ENCODE measurements at regions not wholly inside any gene's neighbourhood (a gene's known extent, or its start where the extent isn't known, plus 50 kb on each side); places are given as distances from the start of the nearest gene placed in this dataset.
A peak's percentile ranks its signal among the peaks of the same experiment; 100 is the strongest.

- peak; percentile 9 for DNase-seq (ENCODE audit: low spot score)
These were observed 103.3 kb upstream of the B3GAT1 start for GRCh38 chr11:134515081-134515960.

DNA sequence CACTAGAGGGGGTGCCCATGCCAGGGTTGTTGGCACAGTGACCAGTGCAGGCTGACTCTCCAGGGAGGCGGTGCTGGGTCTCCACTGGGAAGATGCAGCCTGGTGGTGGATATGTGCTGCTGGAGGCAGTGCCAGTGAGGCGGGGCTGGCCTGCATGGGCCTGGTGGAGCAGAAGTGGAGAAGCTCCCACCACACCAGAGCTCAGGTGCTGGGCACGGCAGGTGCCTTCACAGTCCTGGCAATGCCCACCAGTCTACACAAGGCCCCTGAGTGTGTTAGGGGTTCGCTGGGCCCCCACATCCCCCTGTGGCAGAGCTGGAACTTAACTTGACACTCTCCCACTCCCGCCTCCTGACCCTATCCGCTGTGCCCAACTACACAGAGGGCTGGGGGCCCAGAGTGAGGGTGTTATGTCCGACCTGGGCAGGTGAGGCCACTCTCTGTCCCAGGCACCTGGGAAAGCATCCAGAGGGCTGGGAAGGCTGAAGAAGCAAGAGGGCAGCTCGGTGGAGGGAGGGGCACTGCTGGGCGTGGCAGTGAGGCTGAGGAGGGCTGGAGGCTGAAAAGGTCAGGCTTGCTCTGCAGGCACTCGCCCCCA lies 102.4 kb upstream of the B3GAT1 start:
- no peak for DNase-seq (ENCODE audit: low spot score)

DNA sequence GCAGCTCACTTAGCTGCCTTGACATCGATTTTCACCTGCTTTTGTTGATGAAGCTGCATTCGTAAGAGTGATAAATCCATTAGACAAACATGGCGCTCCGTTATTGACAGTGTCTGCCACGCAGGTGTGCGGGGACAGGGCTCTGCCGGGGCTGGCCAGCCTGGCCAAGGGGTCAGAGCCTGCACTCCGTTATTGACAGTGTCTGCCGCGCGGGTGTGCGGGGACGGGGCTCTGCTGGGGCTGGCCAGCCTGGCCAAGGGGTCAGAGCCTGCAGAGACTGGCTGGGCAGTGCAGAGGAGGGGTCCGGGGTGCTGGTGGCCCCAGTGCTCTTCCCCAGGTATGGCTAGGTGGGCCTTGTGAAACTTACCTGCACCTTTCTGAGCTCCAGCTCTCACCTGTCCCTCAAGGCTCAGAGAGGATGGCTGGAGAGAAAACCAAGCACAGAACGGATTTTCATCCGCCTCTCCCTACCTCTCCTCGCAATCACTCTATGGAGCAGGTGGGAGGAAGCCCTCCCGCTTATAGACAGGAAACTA lies 101.6 kb upstream of the B3GAT1 start:
- no peak for DNase-seq (ENCODE audit: low spot score)

DNA sequence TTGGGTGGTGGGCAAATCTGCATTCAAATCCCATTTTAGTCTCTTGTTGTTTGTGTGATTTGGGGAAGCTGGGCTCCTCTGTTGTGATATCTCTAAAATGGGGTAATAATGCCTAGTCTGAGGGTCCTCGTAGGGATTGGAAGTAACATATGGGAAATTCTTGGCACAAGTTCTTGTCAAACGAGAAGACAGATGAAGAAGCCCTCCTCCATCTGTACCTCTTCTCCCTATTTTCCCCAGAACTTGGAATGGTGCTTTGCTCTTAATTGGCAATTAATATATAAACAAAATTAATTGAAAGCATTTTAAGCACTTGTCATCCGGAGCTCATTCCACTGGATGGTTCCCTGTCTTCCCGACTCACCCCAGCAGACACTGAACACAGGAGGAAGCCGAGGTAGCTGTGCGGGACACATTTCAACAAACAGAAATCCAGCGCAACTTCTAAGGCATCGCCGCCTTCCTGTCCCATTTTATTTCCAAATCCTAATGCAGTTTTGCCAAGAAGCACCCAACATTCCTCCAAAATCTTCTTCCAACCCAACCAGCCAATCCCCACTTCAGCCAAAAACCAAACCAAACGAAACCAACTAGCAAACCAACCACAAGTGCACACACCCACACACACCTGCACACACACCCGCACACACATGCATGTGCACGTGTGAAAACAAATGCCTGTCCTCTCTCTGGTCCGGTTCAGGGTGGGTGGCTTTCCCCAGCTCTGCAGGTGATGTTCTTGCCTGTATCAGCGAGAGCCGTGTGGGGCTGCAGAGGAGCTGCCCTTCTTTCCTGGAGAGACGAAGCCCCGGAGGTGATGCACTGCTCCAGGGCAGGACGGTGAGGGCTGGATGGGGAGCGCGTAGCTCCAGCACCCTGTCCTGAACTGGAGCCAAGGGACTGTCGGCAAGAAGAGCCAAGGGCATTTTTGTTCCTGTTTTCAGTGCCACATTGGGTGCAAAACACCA lies 100.8 kb upstream of the B3GAT1 start:
- DNase-seq (ENCODE audit: low spot score) = no peak

- DNase-seq (ENCODE audit: low spot score) = no peak
These were observed 100.0 kb upstream of the B3GAT1 start for GRCh38 chr11:134512061-134512460.

GRCh38 chr11:134511255-134511654 lies 99.2 kb upstream of the B3GAT1 start:
- DNase-seq (ENCODE audit: low spot score) = no peak

DNA sequence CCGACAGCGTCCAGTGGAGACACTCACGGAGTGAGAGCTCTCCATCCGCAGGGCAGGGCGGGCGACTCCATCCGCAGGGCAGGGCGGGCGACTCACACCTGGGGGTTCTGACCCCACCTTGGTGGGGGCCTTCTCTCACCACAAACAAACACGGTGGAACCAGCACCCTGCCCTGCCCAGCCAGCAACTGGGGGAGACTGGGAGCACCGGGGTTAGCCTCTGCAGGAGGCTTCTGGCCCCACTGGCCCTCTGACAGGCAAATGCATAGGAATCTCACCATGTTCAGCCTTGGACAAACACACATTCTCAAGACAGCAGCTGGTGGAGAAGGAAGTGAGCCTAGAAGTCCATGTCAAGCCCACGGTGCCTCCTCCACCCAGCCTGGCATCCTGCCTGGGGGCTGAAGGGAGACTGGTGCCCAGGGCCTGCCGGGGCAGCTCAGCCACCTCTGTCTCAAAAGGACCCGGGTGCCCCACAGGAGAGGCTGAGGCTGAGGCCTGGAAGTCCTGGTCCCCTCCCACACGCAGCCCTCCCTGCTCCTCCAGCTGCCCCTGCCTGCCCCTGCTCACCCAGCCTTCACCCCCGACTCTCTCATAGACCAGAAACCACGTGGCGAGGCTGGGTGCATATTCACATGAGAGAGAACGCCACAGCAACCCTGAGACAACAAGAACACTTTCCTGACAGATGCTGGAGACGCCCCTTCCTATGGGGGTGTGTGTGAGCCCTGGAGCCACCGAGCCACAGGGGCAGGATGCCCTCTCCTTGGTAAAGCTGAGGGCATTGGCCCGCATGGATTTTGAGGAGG lies 98.4 kb upstream of the B3GAT1 start:
- DNase-seq (ENCODE audit: low spot score) = no peak

DNA sequence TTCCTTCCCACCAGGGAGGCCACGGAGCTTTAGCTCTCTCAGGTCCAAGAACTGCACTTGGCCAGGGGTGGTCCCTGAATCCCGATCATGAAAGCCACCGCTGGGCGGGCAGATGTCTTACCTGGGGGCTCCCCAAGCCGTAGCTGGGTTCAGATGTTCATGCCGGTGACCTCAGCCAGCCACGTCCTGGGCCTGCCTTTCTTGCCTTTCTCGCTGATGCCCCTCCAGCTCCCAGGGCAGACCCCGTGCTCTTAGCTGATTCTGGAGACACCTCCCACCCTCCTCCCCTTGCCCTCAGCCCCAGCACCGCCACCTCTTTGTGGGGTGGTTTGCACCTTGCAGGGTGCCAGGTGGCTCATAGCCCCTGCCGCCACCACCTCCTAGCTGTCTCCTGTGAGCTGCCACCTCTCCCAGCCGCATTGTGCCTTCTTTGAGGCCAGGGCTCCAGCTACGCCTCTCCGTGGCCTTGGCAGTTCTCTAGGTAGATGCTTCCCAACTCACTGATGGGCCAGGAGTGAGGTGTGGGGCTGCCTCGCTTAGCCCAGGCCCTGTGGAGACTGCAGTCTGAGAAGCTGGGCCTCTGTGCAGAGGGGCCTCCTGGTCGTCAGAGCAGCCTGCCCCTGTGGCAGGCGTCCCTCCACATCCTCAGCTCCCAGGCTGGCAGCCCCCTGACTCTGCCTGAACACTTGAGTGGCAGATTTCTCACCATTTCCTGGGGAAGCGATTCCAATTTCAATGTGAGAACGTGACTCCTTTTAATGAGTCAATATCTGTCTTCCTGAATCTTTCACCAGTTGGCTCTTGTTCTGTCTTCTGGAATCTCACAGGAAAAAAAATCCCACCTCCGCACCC lies 97.6 kb upstream of the B3GAT1 start:
- DNase-seq (ENCODE audit: low spot score) = no peak

GRCh38 chr11:134508219-134508990 lies 96.4 kb upstream of the B3GAT1 start:
- DNase-seq (ENCODE audit: low spot score) = no peak

DNA sequence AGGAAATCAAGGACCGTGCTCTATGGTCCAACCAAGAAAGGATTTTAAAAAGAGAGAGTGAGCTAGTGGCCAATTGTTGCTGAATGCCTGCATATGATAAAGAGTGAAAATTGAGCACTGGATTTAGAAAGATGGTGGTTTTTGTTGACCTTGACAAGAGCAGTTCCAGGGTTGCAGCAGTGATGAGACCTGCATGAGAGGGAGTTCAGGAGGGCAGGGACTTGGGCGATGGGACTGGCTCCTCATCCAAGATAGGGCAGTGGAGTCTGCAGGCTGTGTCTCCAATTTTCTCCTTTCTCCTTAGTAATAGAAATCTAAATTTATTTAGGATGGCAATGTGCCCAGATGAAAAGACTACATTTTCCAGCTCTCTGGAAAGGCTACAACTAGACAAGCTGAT lies 94.0 kb upstream of the B3GAT1 start:
- DNase-seq (ENCODE audit: low spot score) = no peak

GRCh38 chr11:134505125-134505524 lies 93.1 kb upstream of the B3GAT1 start:
- no peak for DNase-seq (ENCODE audit: low spot score)

GRCh38 chr11:134504146-134504905 lies 92.3 kb upstream of the B3GAT1 start:
- no peak for DNase-seq (ENCODE audit: low spot score)

- no peak for DNase-seq (ENCODE audit: low spot score)
These were observed 91.6 kb upstream of the B3GAT1 start for GRCh38 chr11:134503596-134503995.

DNA sequence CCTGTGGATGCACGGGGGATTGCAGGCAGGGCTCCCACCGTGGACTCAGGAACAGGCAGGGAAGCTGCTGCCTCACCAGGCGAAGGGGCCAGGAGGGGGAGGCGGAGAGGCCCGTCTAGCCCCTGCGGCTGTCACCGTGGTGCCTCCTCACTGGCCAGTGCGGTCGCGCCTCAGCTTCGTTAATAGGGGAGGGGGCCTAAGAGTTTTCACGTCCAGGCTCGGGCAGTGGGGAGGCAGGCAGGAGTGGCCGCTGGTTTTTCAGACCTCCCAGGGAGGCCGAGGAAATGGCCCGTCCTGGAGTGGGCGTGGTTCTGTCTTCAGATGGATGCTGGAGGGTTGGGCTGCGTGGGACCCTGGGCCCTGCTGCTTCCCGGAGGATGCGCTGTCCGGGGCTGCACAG lies 91.1 kb upstream of the B3GAT1 start:
- DNase-seq (ENCODE audit: low spot score) = no peak

- DNase-seq (ENCODE audit: low spot score) = no peak
These were observed 90.1 kb upstream of the B3GAT1 start for GRCh38 chr11:134502153-134502550.

DNA sequence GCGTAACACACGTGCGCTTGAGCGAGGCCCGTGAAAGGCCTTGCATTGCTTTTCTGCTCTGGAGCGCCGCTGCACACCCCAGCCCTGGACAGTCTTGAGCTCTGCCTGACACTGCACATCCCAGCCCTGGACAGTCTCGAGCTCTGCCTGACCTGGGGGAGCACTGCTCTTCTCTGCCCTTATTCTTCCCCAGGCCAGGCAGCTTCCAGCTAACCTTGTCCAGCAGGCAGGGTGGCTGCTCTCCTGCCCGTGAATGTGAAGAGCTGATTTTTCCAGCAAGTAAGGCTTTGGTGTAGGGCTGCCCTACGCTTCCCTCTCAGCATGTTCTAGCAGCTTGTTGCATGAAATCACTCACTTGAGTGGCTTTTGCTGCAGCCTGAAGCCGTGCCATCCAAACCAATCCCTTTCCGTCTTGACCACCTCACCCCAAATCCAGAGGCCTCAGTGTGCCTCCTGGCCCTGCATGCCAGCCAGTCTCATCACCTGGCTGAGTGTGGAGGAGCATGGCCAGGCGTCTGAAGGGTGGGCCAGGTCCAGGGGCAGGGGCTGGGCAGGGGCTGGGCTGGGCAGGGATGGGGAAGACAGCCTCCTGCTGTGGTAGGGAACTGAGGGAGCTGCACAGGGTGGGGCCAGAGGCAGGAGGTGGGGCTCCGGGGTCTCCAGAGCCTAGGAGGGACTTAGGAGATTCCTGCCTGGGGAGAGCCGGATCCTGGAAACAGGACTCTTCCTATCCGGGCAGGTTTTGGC lies 89.5 kb upstream of the B3GAT1 start:
- no peak for DNase-seq (ENCODE audit: low spot score)

DNA sequence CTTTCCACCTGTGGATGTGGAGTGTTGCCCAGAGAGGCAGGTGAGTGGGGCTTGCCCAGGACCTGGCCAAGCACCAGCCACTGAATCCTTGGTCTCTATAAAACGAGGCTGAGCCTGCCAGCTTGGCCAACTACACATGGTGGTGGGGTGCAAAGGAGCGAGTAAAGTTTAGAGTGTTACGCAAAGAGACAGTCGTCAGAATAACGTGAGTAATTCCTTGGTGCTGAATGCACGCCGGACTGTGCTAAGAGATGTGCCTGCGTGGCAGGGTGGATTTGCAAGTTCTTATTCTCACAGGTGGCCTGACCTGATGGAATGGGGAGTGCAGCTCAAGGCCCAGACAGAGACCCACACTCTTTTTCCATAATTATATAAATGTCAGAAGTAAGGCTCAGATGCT lies 88.6 kb upstream of the B3GAT1 start:
- no peak for DNase-seq (ENCODE audit: low spot score)

- DNase-seq (ENCODE audit: low spot score) = no peak
These were observed 87.9 kb upstream of the B3GAT1 start for GRCh38 chr11:134499990-134500389.

All from cerebellar cortex (tissue), 1 donor.